ENCODE measurements at regions not wholly inside any gene's neighbourhood (a gene's known extent, or its start where the extent isn't known, plus 50 kb on each side); places are given as distances from the start of the nearest gene placed in this dataset.

- WGBS (ENCODE audit: low lambda C conversion rate): 19% methylated on average over 2 of the region's 2 CpGs
- no peak for ATAC-seq
- Histone ChIP-seq H3K36me3 (replicated peaks in 1 of 2; ENCODE audit: control insufficient read depth in 1 of 2, insufficient read depth in 2 of 2, low read length in 2 of 2) (no peaks in the 10 kb centered on the region), H3K79me2 (ENCODE audit: insufficient read depth, low read length) (no peaks in the 10 kb centered on the region), H3K4me2 (ENCODE audit: low read depth, low read length) (no peak overlapping the region), H2AFZ (ENCODE audit: low read length) (no peak overlapping the region), H3K9ac (ENCODE audit: insufficient read depth, low read depth, low read length) (no peak overlapping the region), H3K4me1 (ENCODE audit: insufficient read depth, low read length) (0 out of 2 replicates have a peak, but pooled peaks cover 6% of the 10 kb centered on the region), H3K27ac (ENCODE audit: extremely low read length, insufficient read depth, low read length) (no peak overlapping the region), H4K20me1 (ENCODE audit: insufficient read depth, low read length) (no peaks in the 10 kb centered on the region; the same call in 1 of the 2 replicates), H3K4me3 (replicated peaks in 1 of 3; ENCODE audit: insufficient read depth in 1 of 3, low read depth in 2 of 3, low read length in 3 of 3) (no peak overlapping the region), H3K9me3 (ENCODE audit: low read length) (no peaks in the 10 kb centered on the region), H3K27me3 (ENCODE audit: control insufficient read depth in 1 of 2, insufficient read depth in 2 of 2, low read length in 2 of 2) (peaks cover 0 to 60% of the 10 kb centered on the region in 2 experiments; a peak in 4 of 5 replicates)
- no peak for FAIRE-seq
- POLR2A ChIA-PET: no interaction called here
- CTCF ChIA-PET (ENCODE audit: low intra/inter-chr PET ratio, low total read pairs): no interaction called here
- TF ChIP-seq JARID2 (CRISPR knock-in tag; IDR thresholded peaks at IDR 0.05; ENCODE audit: insufficient replicate concordance) (no peak), ERF (CRISPR knock-in tag; IDR thresholded peaks at IDR 0.05) (no peak), ELF4 (CRISPR knock-in tag; IDR thresholded peaks at IDR 0.05; ENCODE audit: borderline replicate concordance) (no peak), ATF3 (CRISPR knock-in tag; IDR thresholded peaks at IDR 0.05) (no peak), ATF7 (IDR thresholded peaks at IDR 0.05) (no peak), ATF7 (CRISPR knock-in tag; IDR thresholded peaks at IDR 0.05) (no peak), CREBL2 (CRISPR knock-in tag; IDR thresholded peaks at IDR 0.05; ENCODE audit: borderline replicate concordance) (no peak), ZNF766 (CRISPR knock-in tag; IDR thresholded peaks at IDR 0.05; ENCODE audit: borderline replicate concordance) (no peak), ZHX2 (IDR thresholded peaks at IDR 0.05; ENCODE audit: low read depth) (no peak), ZHX2 (CRISPR knock-in tag; IDR thresholded peaks at IDR 0.05; ENCODE audit: borderline replicate concordance) (no peak), SMARCE1 (IDR thresholded peaks at IDR 0.05; ENCODE audit: borderline replicate concordance) (no peak), TBP (CRISPR knock-in tag; IDR thresholded peaks at IDR 0.05) (no peak)
- no peak for DNase-seq (ENCODE audit: low spot score)
- in situ Hi-C loops (cut with HindIII; ENCODE audit: extremely low pct_ligation_motif_present, low pct_unique_long_range_greater_than_20kb) (no loop called here), intact Hi-C loops (cut with micrococcal nuclease; ENCODE audit: unreplicated experiment) (no loop called here)
- BruUV-seq (replicated peaks): no TSS peak
Observed at GRCh38 chr2:120658770-120659158, 76.9 kb upstream of the GLI2 start.
